KMS-11 (cell line): ENCODE measurements at regions not wholly inside any gene's neighbourhood (a gene's known extent, or its start where the extent isn't known, plus 50 kb on each side); places are given as distances from the start of the nearest gene placed in this dataset.
"Not testable (repeated sequence)": the region's sequence is repeated elsewhere in the genome, so short reads cannot be mapped to it uniquely, and the experiment has no call there.

Source experiments
- H2AFZ ChIP-seq: fragments of 200-600 bp; sonication (generic); 2 replicates; pipeline ENCODE4 v1.6.1; 2016; ENCODE audit warnings: antibody characterized with exemption, mixed run types, low read depth
- H3K27ac ChIP-seq: fragments of 200-600 bp; sonication (generic); 2 replicates; pipeline ENCODE4 v1.6.1; 2016; ENCODE audit warnings: mild to moderate bottlenecking, mixed run types
- H3K27me3 ChIP-seq: fragments of 200-600 bp; sonication (generic); 2 replicates; pipeline ENCODE4 v1.6.1; 2017; ENCODE audit warnings: mild to moderate bottlenecking, low read depth, mixed run types, moderate library complexity; ENCODE audit not compliant: insufficient read depth
- H3K36me3 ChIP-seq: fragments of 200-600 bp; sonication (generic); 2 replicates; pipeline ENCODE4 v1.6.1; 2017; ENCODE audit warnings: mild to moderate bottlenecking, mixed run types; ENCODE audit not compliant: insufficient read depth
- H3K4me1 ChIP-seq: fragments of 200-600 bp; sonication (generic); 2 replicates; pipeline ENCODE4 v1.6.1; 2016; ENCODE audit warnings: mild to moderate bottlenecking, low read depth, mixed run types; ENCODE audit not compliant: poor library complexity, severe bottlenecking
- H3K4me2 ChIP-seq: fragments of 200-600 bp; sonication (generic); 2 replicates; pipeline ENCODE4 v1.7.0; 2016; ENCODE audit warnings: mild to moderate bottlenecking, mixed run types
- H3K4me3 ChIP-seq: fragments of 200-600 bp; sonication (generic); IDR thresholded peaks from 2 replicates; pipeline ENCODE4 v1.6.1; 2017; ENCODE audit warnings: low read depth, low read length, mixed read lengths; ENCODE audit not compliant: insufficient read depth
- H3K79me2 ChIP-seq: fragments of 200-600 bp; sonication (generic); 2 replicates; pipeline ENCODE4 v1.6.1; 2016; ENCODE audit warnings: low read depth, mixed run types; ENCODE audit not compliant: insufficient read depth
- H3K9ac ChIP-seq: fragments of 200-600 bp; sonication (generic); 2 replicates; pipeline ENCODE4 v1.6.1; 2016; ENCODE audit warnings: mild to moderate bottlenecking, mixed run types
- H4K20me1 ChIP-seq: fragments of 200-600 bp; sonication (generic); 2 replicates; pipeline ENCODE4 v1.6.1; 2016; ENCODE audit warnings: mild to moderate bottlenecking, mixed run types; ENCODE audit not compliant: insufficient read depth
- CTCF ChIP-seq: fragments of 200-600 bp; sonication (generic); conservative IDR thresholded peaks from 2 replicates; pipeline ENCODE4 v1.6.1; 2017; ENCODE audit warnings: low read depth, mild to moderate bottlenecking, antibody characterized with exemption, low read length, moderate library complexity, mixed read lengths

GRCh38 chr16:88200896-88201185 is 181.9 kb upstream of the ZNF469 start:
- no peak for TF ChIP-seq CTCF
- Histone ChIP-seq H3K4me1 (no peaks in the 10 kb centered on the region), H3K4me3 (no peak overlapping the region), H2AFZ (no peak overlapping the region), H4K20me1 (no peaks in the 10 kb centered on the region), H3K27ac (no peak overlapping the region), H3K9ac (no peak overlapping the region), H3K27me3 (peaks cover 49% of the 10 kb centered on the region), H3K4me2 (no peak overlapping the region), H3K79me2 (no peaks in the 10 kb centered on the region), H3K36me3 (no peaks in the 10 kb centered on the region)

DNA sequence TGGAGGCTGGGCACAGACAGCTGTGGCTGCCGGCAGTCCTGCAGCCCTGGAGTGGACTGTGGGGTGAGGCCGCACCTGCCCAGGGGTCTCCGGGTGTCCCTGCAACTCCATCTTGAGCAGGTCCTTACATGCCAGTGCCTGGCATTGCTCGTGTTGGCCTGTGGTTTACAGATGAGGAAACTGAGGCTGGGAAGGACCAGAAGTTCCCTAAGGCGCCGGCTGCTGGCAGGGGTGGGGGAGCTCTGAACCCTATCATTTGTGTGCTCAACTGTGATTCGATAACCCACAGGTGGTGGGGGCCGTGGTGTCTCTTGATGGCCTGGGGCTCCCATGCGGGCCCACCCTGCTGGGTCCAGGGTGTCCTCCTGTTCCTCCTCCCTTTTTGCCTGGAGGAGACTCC is 181.1 kb upstream of the ZNF469 start:
- not testable (repeated sequence) for H4K20me1 ChIP-seq, H3K27ac ChIP-seq, H3K79me2 ChIP-seq, H3K36me3 ChIP-seq, H3K9ac ChIP-seq, H3K4me2 ChIP-seq, H3K4me3 ChIP-seq, H2AFZ ChIP-seq, H3K4me1 ChIP-seq
- peaks cover 44% of the 10 kb centered on the region; the same call in 1 of the 2 replicates for H3K27me3 ChIP-seq

GRCh38 chr16:88202207-88202745 is 180.5 kb upstream of the ZNF469 start:
- Histone ChIP-seq H3K79me2 (no peaks in the 10 kb centered on the region), H3K27ac (no peak overlapping the region), H4K20me1 (no peaks in the 10 kb centered on the region), H2AFZ (no peak overlapping the region), H3K27me3 (peaks cover 41% of the 10 kb centered on the region; the same call in 1 of the 2 replicates), H3K4me3 (no peak overlapping the region), H3K4me2 (no peak overlapping the region), H3K36me3 (no peaks in the 10 kb centered on the region), H3K4me1 (no peaks in the 10 kb centered on the region), H3K9ac (no peak overlapping the region)
- TF ChIP-seq CTCF = no peak

- H3K36me3 ChIP-seq, H4K20me1 ChIP-seq, H3K9ac ChIP-seq, H3K4me2 ChIP-seq, H3K4me1 ChIP-seq, H3K27ac ChIP-seq, H3K4me3 ChIP-seq, H2AFZ ChIP-seq, H3K79me2 ChIP-seq: not testable (repeated sequence)
- H3K27me3 ChIP-seq = peaks cover 44% of the 10 kb centered on the region; the same call in 1 of the 2 replicates
Measured at GRCh38 chr16:88202856-88203681, 179.7 kb upstream of the ZNF469 start.

GRCh38 chr16:88204131-88205110 is 178.3 kb upstream of the ZNF469 start:
- not testable (repeated sequence) for H3K4me2 ChIP-seq, H3K27ac ChIP-seq, H3K4me3 ChIP-seq, H3K36me3 ChIP-seq, H3K79me2 ChIP-seq, H3K9ac ChIP-seq, H3K4me1 ChIP-seq, H2AFZ ChIP-seq, H4K20me1 ChIP-seq
- H3K27me3 ChIP-seq = peaks cover 47% of the 10 kb centered on the region; the same call in 1 of the 2 replicates

DNA sequence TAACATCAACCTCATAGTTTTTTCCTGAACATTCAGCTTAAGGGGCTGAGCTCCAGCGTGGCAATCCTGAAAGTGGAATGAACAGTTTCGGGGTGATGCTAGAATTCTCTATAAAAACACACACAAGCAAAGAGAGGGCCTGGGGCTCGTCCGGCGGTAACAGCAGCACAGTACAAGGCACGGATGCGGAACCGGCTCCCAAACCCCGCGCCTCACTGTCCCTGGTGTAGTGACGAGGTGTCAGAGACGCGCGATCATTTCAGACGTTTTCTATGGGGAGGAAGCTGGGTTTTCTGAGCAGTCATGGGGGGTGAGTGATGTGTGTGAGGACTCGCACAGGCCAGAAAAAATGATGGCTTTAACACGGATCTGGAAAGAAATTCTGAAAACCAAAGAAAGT is 177.3 kb upstream of the ZNF469 start:
- H2AFZ ChIP-seq, H3K79me2 ChIP-seq, H3K4me1 ChIP-seq, H3K9ac ChIP-seq, H3K27ac ChIP-seq, H4K20me1 ChIP-seq, H3K36me3 ChIP-seq, H3K4me2 ChIP-seq, H3K4me3 ChIP-seq: not testable (repeated sequence)
- peaks cover 46% of the 10 kb centered on the region; the same call in 1 of the 2 replicates for H3K27me3 ChIP-seq

- H3K9ac ChIP-seq, H3K4me3 ChIP-seq, H3K27ac ChIP-seq, H4K20me1 ChIP-seq, H2AFZ ChIP-seq, H3K79me2 ChIP-seq, H3K36me3 ChIP-seq, H3K4me1 ChIP-seq, H3K4me2 ChIP-seq: not testable (repeated sequence)
- peaks cover 42% of the 10 kb centered on the region; the same call in 1 of the 2 replicates for H3K27me3 ChIP-seq
Measured at GRCh38 chr16:88206006-88206405, 176.8 kb upstream of the ZNF469 start.

DNA sequence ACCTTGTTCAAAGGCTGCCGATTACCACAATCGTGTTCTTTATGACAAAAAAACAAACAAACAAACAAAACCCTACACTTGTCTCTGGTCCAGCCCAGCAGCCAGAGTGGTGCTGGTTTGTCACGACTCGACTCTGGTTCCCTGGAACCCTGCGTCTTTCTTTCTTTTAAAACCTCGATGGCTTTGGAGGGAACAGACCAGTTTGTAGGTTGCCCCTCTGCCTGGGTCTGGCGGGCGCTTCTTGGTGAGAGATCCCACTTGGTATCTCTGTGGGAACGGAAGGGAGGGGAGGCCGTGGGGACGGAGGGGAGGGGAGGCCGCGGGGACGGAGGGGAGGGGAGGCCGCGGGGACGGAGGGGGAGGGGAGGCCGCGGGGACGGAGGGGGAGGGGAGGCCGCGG is 176.2 kb upstream of the ZNF469 start:
- H2AFZ ChIP-seq, H3K9ac ChIP-seq, H3K79me2 ChIP-seq, H3K27ac ChIP-seq, H3K4me1 ChIP-seq, H3K4me3 ChIP-seq, H3K36me3 ChIP-seq, H4K20me1 ChIP-seq, H3K4me2 ChIP-seq: not testable (repeated sequence)
- peaks cover 45% of the 10 kb centered on the region for H3K27me3 ChIP-seq
